ENCODE measurements at regions not wholly inside any gene's neighbourhood (a gene's known extent, or its start where the extent isn't known, plus 50 kb on each side); places are given as distances from the start of the nearest gene placed in this dataset.

DNA sequence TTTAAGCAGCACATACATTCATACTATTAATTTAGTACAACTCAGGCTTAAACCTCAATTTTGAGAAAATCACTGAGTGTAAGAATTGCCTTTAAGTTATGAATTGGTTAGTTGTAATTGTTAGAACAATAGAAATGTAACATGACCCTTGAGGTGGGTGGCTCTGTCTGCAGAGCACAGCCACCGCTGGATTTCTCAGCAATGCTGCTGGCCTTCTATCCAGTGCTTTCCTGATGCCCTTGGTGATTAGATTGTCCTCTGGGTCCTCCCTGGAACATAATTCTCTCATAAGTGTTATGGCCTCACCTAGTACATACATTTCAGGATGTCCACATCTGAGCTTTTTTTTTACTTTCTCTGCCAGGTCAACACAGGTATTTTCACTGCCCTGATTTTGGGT lies 213.2 kb downstream of the SLC7A11 start:
- Histone ChIP-seq H3K4me2 (ENCODE audit: low read length) (no peak overlapping the region), H3K9me3 (ENCODE audit: low read length) (no peaks in the 10 kb centered on the region), H3K9me2 (ENCODE audit: insufficient read depth, low read length) (no peaks in the 10 kb centered on the region), H3K27ac (ENCODE audit: low read length) (no peak overlapping the region), H3K27me3 (ENCODE audit: insufficient read depth, low read depth, low read length) (no peaks in the 10 kb centered on the region), H3K79me2 (replicated peaks; ENCODE audit: insufficient read depth, low read length) (no peaks in the 10 kb centered on the region), H3K36me3 (ENCODE audit: insufficient read depth, low read length) (no peaks in the 10 kb centered on the region), H3K4me3 (ENCODE audit: low read length) (no peak overlapping the region), H3F3A (ENCODE audit: insufficient read depth, low read length, poor library complexity, severe bottlenecking) (no peaks in the 10 kb centered on the region), H3K9ac (ENCODE audit: low read length) (no peak overlapping the region), H4K20me1 (ENCODE audit: insufficient read depth) (no peaks in the 10 kb centered on the region), H2AFZ (ENCODE audit: low read depth, low read length) (no peak overlapping the region)
- TF ChIP-seq POLR2AphosphoS5 (IDR thresholded peaks at IDR 0.05) (no peak), SMC3 (conservative IDR thresholded peaks at IDR 0.05; ENCODE audit: poor library complexity) (no peak), MXI1 (conservative IDR thresholded peaks at IDR 0.05; ENCODE audit: poor library complexity, severe bottlenecking) (no peak), REST (IDR thresholded peaks at IDR 0.05; ENCODE audit: borderline replicate concordance) (no peak), EZH2 (IDR thresholded peaks at IDR 0.05; ENCODE audit: borderline replicate concordance, insufficient read depth, low read length, poor library complexity, severe bottlenecking) (no peak), RAD21 (conservative IDR thresholded peaks at IDR 0.05) (no peak), TAF1 (IDR thresholded peaks at IDR 0.05; ENCODE audit: low read depth) (no peak), EP300 (conservative IDR thresholded peaks at IDR 0.05; ENCODE audit: poor library complexity, severe bottlenecking) (no peak), CTCF (IDR thresholded peaks at IDR 0.05; ENCODE audit: poor library complexity, severe bottlenecking) (no peak)

GRCh38 chr4:138021139-138021830 lies 220.9 kb downstream of the SLC7A11 start:
- Histone ChIP-seq H3K4me2 (ENCODE audit: low read length) (no peak overlapping the region), H3K27ac (ENCODE audit: low read length) (no peak overlapping the region), H3K9me2 (ENCODE audit: insufficient read depth, low read length) (no peaks in the 10 kb centered on the region), H3K27me3 (ENCODE audit: insufficient read depth, low read depth, low read length) (no peaks in the 10 kb centered on the region), H3K79me2 (replicated peaks; ENCODE audit: insufficient read depth, low read length) (no peaks in the 10 kb centered on the region), H4K20me1 (ENCODE audit: insufficient read depth) (no peaks in the 10 kb centered on the region), H2AFZ (ENCODE audit: low read depth, low read length) (no peak overlapping the region), H3K36me3 (ENCODE audit: insufficient read depth, low read length) (no peaks in the 10 kb centered on the region), H3K9me3 (ENCODE audit: low read length) (no peaks in the 10 kb centered on the region), H3F3A (ENCODE audit: insufficient read depth, low read length, poor library complexity, severe bottlenecking) (no peaks in the 10 kb centered on the region), H3K9ac (ENCODE audit: low read length) (no peak overlapping the region), H3K4me3 (ENCODE audit: low read length) (no peak overlapping the region)
- TF ChIP-seq CTCF (IDR thresholded peaks at IDR 0.05; ENCODE audit: poor library complexity, severe bottlenecking) (no peak), EP300 (conservative IDR thresholded peaks at IDR 0.05; ENCODE audit: poor library complexity, severe bottlenecking) (no peak), REST (IDR thresholded peaks at IDR 0.05; ENCODE audit: borderline replicate concordance) (no peak), POLR2AphosphoS5 (IDR thresholded peaks at IDR 0.05) (no peak), EZH2 (IDR thresholded peaks at IDR 0.05; ENCODE audit: borderline replicate concordance, insufficient read depth, low read length, poor library complexity, severe bottlenecking) (no peak), RAD21 (conservative IDR thresholded peaks at IDR 0.05) (no peak)
